HL-60 (cell line): ENCODE measurements at regions not wholly inside any gene's neighbourhood (a gene's known extent, or its start where the extent isn't known, plus 50 kb on each side); places are given as distances from the start of the nearest gene placed in this dataset.

ENCODE experiments used
- DNase-seq, 2 experiments: peaks; one replicate each; pipeline ENCODE4 v3.0.0-alpha.2; 2010 to 2020; ENCODE audit warnings: low read depth in 1 of 2, low spot score in 1 of 2
- H3K27ac ChIP-seq: fragments of 250-450 bp; sonication (Bioruptor Pico); replicated peaks from 2 replicates; pipeline ENCODE4 v1.5.1; 2020; ENCODE audit warnings: mild to moderate bottlenecking, moderate library complexity
- H3K27me3 ChIP-seq: fragments of 250-450 bp; sonication (Bioruptor Pico); 2 replicates; pipeline ENCODE4 v1.5.1; 2021; ENCODE audit warnings: mild to moderate bottlenecking, moderate library complexity; ENCODE audit not compliant: insufficient read depth, poor library complexity, severe bottlenecking
- H3K4me3 ChIP-seq: replicated peaks from 2 replicates; pipeline ENCODE4 v1.5.1; 2011; ENCODE audit warnings: mild to moderate bottlenecking, control low read depth, low read length; ENCODE audit not compliant: insufficient read depth
- GABPA ChIP-seq: IDR thresholded peaks from 2 replicates; pipeline ENCODE4 v1.6.1; 2012; ENCODE audit warnings: low read depth
- SPI1 ChIP-seq: IDR thresholded peaks from 2 replicates; pipeline ENCODE4 v1.6.1; 2012; ENCODE audit warnings: low read depth, mild to moderate bottlenecking, borderline replicate concordance

- H3K4me3 ChIP-seq: no peak overlapping the region
- no peak for TF ChIP-seq SPI1
- H3K27ac ChIP-seq: no peak overlapping the region
- no peak for DNase-seq
- H3K27me3 ChIP-seq: no peaks in the 10 kb centered on the region
Observed at GRCh38 chr9:84218322-84218721, 122.2 kb downstream of the SLC28A3 start.

DNA sequence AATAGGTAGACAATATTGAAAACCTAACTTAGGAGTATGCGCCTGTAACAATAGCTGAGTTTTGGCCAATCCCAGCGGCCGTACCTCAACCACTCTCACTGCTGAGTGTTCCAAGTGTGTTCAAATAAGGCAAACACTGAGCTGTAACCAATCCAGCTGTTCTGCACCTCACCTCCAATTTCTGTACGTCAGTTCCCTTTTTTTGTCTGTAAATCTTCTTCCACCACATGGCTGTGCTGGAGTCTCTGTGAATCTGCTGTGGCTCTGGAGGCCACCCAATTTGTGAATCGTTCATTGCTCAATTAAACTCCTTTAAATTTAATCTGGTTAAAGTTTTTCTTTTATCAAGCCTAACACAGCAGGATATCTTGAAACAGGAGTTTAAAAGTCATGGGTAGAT, 116.3 kb downstream of the SLC28A3 start:
- TF ChIP-seq GABPA (no peak), SPI1 (peak; percentile 89)
- DNase-seq: peak in 1 of 2 experiments; percentile 32
- Histone ChIP-seq H3K4me3 (no peak overlapping the region), H3K27ac (no peak overlapping the region), H3K27me3 (no peaks in the 10 kb centered on the region)
